Mesendoderm (in vitro differentiated cells): ENCODE measurements at regions not wholly inside any gene's neighbourhood (a gene's known extent, or its start where the extent isn't known, plus 50 kb on each side); places are given as distances from the start of the nearest gene placed in this dataset.
A peak's percentile ranks its signal among the peaks of the same experiment; 100 is the strongest.
"Not testable (repeated sequence)": the region's sequence is repeated elsewhere in the genome, so short reads cannot be mapped to it uniquely, and the experiment has no call there.

Source experiments
- DNase-seq: peaks from one replicate; pipeline ENCODE4 v3.0.0; 2013
- H2AK5ac ChIP-seq: 2 replicates; pipeline ENCODE4 v1.6.1; 2013; ENCODE audit warnings: low read length, inconsistent platforms
- H2BK120ac ChIP-seq: 2 replicates; pipeline ENCODE4 v1.6.1; 2013; ENCODE audit warnings: low read depth, mild to moderate bottlenecking, low read length, moderate library complexity, mixed read lengths
- H2BK15ac ChIP-seq: replicated peaks from 2 replicates; pipeline ENCODE4 v1.6.1; 2013; ENCODE audit warnings: low read depth, mild to moderate bottlenecking, moderate library complexity
- H2BK5ac ChIP-seq: 2 replicates; pipeline ENCODE4 v1.6.1; 2013; ENCODE audit warnings: low read length, inconsistent platforms
- H3K18ac ChIP-seq: 2 replicates; pipeline ENCODE4 v1.6.1; 2013; ENCODE audit warnings: mild to moderate bottlenecking, low read length, mixed read lengths
- H3K23ac ChIP-seq: one replicate; pipeline ENCODE4 v1.6.1; 2013; ENCODE audit warnings: low read length
- H3K27ac ChIP-seq: 2 replicates; pipeline ENCODE4 v1.5.1; 2013; ENCODE audit warnings: low read depth, mild to moderate bottlenecking, inconsistent platforms, low read length, moderate library complexity
- H3K27me3 ChIP-seq: 2 replicates; pipeline ENCODE4 v1.6.1; 2013; ENCODE audit warnings: low read length, control low read depth, mild to moderate bottlenecking, inconsistent platforms; ENCODE audit not compliant: insufficient read depth, poor library complexity
- H3K36me3 ChIP-seq: 2 replicates; pipeline ENCODE4 v1.6.1; 2013; ENCODE audit warnings: low read length, inconsistent platforms; ENCODE audit not compliant: control insufficient read depth, insufficient read depth
- H3K4ac ChIP-seq: one replicate; pipeline ENCODE4 v1.6.1; 2013; ENCODE audit warnings: low read depth, mild to moderate bottlenecking, low read length, moderate library complexity
- H3K4me1 ChIP-seq: 2 replicates; pipeline ENCODE4 v1.6.1; 2013; ENCODE audit warnings: low read depth, low read length, inconsistent platforms; ENCODE audit not compliant: control insufficient read depth
- H3K4me2 ChIP-seq: 2 replicates; pipeline ENCODE4 v1.6.1; 2013; ENCODE audit warnings: low read length
- H3K4me3 ChIP-seq: 2 replicates; pipeline ENCODE4 v1.5.1; 2013; ENCODE audit warnings: mild to moderate bottlenecking, low read length
- H3K56ac ChIP-seq: one replicate; pipeline ENCODE4 v1.6.1; 2013; ENCODE audit warnings: low read length
- H3K79me1 ChIP-seq: 2 replicates; pipeline ENCODE4 v1.6.1; 2013; ENCODE audit warnings: low read length, inconsistent platforms
- H3K79me2 ChIP-seq: 2 replicates; pipeline ENCODE4 v1.6.1; 2013; ENCODE audit warnings: mild to moderate bottlenecking, low read length; ENCODE audit not compliant: control insufficient read depth, insufficient read depth
- H3K9ac ChIP-seq: 2 replicates; pipeline ENCODE4 v1.6.1; 2013; ENCODE audit warnings: low read length, inconsistent platforms
- H4K5ac ChIP-seq: one replicate; pipeline ENCODE4 v1.6.1; 2013; ENCODE audit warnings: low read length
- H4K8ac ChIP-seq: one replicate; pipeline ENCODE4 v1.6.1; 2013; ENCODE audit warnings: low read depth, mild to moderate bottlenecking, control low read depth, low read length, moderate library complexity
- WGBS: extraction: QIAGEN DNeasy Blood & Tissue Kit; methylation state at CpG from one replicate; pipeline ENCODE4 v1.1.7; 2013; ENCODE audit warnings: low lambda C conversion rate, missing lambda C conversion rate; ENCODE audit not compliant: insufficient coverage; ENCODE audit errors: extremely low coverage; 5-methylcytosine and 5-hydroxymethylcytosine counted together

DNA sequence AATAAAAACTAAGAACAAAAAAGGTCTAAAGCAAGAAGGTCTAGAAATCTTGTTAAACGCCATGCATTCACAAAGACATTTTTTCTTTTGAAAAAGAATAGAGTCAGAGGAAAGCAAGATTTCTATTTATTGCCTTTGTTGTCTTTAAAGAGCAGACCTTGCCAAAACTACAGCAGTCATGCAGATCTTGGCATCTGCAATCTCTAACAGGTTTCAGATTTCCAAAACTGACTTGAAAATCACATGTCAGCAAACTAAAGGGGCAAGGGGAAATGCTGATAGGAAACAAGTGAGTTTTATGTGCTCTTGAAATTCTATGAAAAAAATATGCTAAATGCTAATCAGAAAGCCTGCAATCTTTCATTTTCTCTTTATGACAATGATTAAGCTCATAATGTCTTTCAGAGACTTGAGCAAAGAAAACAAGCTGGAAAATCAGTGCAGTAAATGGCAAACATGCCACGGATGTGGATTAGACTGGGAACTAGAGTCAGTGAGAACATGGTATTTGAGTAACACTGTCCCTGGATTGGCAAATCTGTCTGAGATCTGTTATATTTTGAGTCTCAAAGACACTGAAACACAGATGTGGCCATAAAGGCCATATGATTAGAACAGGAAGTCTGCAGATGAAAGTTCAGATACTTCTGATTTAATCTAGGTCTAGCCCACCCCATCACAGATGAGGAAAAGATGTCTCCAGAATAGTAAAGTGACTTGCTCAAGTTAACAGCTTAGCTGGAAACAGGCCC lies 361.4 kb upstream of the RPS23 start:
- Histone ChIP-seq H2AK5ac (no peak overlapping the region), H2BK120ac (no peak overlapping the region), H3K79me1 (no peaks in the 10 kb centered on the region), H2BK5ac (no peak overlapping the region), H3K79me2 (no peaks in the 10 kb centered on the region), H3K4me2 (no peak overlapping the region), H3K4me3 (no peak overlapping the region), H3K4me1 (no peaks in the 10 kb centered on the region), H3K27ac (no peak overlapping the region), H3K18ac (no peak overlapping the region), H3K56ac (no peak overlapping the region), H3K36me3 (no peaks in the 10 kb centered on the region), H4K8ac (no peak overlapping the region), H4K5ac (no peak overlapping the region), H2BK15ac (no peak overlapping the region), H3K9ac (no peak overlapping the region), H3K27me3 (no peaks in the 10 kb centered on the region), H3K4ac (no peak overlapping the region), H3K23ac (no peak overlapping the region)
- no CpG with 5 or more reads among the region's 2 CpGs for WGBS
- peak; percentile 42 for DNase-seq

DNA sequence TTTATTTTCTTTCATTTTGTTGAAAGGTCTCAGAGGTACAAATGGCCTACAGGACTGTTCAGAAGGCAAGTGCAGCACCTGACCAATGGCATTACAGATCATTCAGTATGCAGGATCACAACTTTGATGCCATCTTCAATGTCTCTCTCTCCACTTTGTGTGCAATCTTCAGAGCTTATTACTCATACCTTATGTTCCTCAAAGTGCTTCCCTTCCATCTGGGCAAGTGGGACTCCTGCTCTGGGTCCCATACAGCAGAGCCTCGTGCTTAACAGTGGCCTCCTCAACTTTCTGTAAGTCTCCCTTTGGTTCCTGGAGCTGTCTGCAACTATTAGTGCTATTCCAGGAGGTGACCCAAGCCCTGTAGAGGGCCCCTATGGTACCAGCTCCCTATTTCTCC lies 358.4 kb upstream of the RPS23 start:
- Histone ChIP-seq H3K36me3 (no peaks in the 10 kb centered on the region), H2BK120ac (no peak overlapping the region), H3K79me1 (no peaks in the 10 kb centered on the region), H3K4me1 (no peaks in the 10 kb centered on the region), H3K79me2 (no peaks in the 10 kb centered on the region), H2BK15ac (no peak overlapping the region), H2BK5ac (no peak overlapping the region), H3K4me2 (no peak overlapping the region), H3K18ac (no peak overlapping the region), H4K8ac (no peak overlapping the region), H3K4ac (no peak overlapping the region), H3K27ac (no peak overlapping the region), H3K9ac (no peak overlapping the region), H3K23ac (no peak overlapping the region), H2AK5ac (no peak overlapping the region), H4K5ac (no peak overlapping the region), H3K56ac (no peak overlapping the region), H3K27me3 (no peaks in the 10 kb centered on the region), H3K4me3 (no peak overlapping the region)
- no peak for DNase-seq
- WGBS, result no CpG with 5 or more reads among the region's 1 CpG

DNA sequence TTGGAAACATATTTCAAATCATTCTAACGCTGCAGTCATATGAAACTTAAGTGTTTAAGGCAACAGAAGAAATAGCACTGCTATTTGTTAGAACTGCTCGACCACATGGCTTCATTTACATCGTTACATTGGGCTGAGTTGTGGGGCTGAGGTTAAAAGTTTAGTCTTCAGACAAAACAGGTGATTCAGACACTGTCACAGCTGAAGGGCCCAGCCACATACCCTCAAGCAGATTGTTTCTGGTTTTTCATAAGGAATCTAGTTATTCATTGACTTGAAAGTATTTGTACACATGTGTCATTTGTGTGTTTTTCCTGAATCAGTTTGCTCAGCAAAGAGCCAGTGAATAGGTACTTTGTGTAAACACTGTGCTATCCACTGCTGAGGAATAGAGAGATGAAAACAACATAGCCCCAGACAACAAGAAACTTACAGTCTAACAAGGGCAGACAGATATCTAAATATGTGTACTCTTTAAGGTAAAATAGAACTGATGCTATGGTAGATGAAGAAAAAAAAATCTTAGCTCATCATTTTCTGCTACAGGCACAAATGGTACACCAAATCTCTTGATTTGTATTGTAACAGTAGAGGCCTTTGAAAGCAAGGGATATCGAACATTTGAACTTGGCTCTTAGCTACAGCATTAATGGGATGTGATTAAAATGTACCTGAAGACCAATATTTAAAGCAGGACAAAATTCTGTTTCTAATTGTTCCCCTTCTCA lies 357.6 kb upstream of the RPS23 start:
- Histone ChIP-seq H3K27ac (no peak overlapping the region), H4K5ac (no peak overlapping the region), H2AK5ac (no peak overlapping the region), H3K4me3 (no peak overlapping the region), H3K23ac (no peak overlapping the region), H3K9ac (no peak overlapping the region), H3K79me2 (no peaks in the 10 kb centered on the region), H2BK15ac (no peak overlapping the region), H2BK120ac (no peak overlapping the region), H3K27me3 (no peaks in the 10 kb centered on the region), H3K79me1 (no peaks in the 10 kb centered on the region), H3K4me1 (no peaks in the 10 kb centered on the region), H3K36me3 (no peaks in the 10 kb centered on the region), H4K8ac (no peak overlapping the region), H3K56ac (no peak overlapping the region), H3K4ac (no peak overlapping the region), H3K4me2 (no peak overlapping the region), H3K18ac (no peak overlapping the region), H2BK5ac (no peak overlapping the region)
- no peak for DNase-seq
- WGBS, result no CpG with 5 or more reads among the region's 4 CpGs

DNA sequence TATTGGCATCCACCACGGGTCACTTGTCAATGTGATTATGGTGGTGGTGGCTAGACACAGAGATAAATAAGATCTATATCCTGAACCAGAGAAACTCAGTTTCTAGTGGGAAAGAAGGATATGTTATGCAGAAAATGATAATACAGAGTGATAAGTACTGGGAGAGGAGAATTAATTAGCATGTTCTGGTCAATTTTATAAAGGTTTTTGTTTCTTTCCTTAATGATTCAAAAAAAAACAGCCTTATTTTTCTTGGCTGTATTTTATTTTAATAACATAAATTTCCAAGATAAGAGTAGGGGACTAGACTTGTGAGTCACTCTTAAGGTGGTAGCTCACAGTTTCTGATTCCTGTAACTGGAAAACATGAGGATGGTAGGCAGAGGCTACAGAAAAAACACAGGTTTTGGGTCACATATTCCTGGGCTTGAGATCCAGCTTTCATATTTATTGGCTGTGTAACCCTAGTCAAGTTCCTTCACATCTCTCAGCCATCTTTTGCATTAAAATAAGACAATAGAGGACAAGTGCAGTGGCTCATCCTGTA lies 350.3 kb upstream of the RPS23 start:
- Histone ChIP-seq H3K36me3 (no peaks in the 10 kb centered on the region), H2BK120ac (no peak overlapping the region), H2BK5ac (no peak overlapping the region), H3K27me3 (no peaks in the 10 kb centered on the region), H3K4me3 (no peak overlapping the region), H3K23ac (no peak overlapping the region), H3K4me1 (no peaks in the 10 kb centered on the region), H3K56ac (no peak overlapping the region), H3K9ac (no peak overlapping the region), H3K18ac (no peak overlapping the region), H2AK5ac (no peak overlapping the region), H4K8ac (no peak overlapping the region), H3K79me1 (no peaks in the 10 kb centered on the region), H3K4me2 (no peak overlapping the region), H3K79me2 (no peaks in the 10 kb centered on the region), H3K27ac (no peak overlapping the region), H4K5ac (no peak overlapping the region), H2BK15ac (no peak overlapping the region), H3K4ac (no peak overlapping the region)
- WGBS, result no CpG with 5 or more reads among the region's 1 CpG
- no peak for DNase-seq

DNA sequence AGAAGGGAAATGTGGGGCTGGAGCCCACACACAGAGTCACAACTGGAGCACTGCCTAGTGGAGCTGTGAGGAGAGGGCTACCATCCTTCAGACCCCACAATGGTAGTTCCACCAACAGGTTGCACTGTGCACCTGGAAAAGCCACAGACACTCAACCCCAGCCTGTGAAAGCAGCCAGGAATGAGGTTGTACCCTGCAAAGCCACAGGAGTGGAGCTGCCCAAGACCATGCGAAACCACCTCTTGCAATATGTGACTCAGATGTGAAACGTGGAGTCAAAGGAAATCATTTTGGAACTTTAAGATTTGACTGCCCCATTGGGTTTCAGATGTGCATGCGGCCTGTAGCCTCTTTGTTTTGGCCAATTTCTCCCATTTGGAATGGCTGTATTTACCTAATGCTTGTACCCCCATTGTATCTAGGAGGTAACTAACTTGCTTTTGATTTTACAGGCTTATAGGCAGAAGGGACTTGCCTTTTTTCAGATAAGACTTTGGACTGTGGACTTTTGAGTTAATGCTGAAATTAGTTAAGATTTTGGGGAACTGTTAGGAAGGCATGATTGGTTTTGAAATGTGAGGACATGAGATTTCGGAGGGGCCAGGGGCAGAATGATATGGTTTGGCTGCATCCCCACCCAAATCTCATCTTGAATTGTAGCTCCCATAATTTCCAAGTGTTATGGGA lies 348.9 kb upstream of the RPS23 start:
- WGBS, result no CpG with 5 or more reads among the region's 4 CpGs
- not testable (repeated sequence) for H3K27ac ChIP-seq

More for the DNA sequence above, 348.9 kb upstream of the RPS23 start:
- H3K36me3 ChIP-seq, H4K5ac ChIP-seq, H2BK15ac ChIP-seq, H3K79me1 ChIP-seq, H2AK5ac ChIP-seq, H3K56ac ChIP-seq, H3K4me1 ChIP-seq, H2BK5ac ChIP-seq, H3K4me3 ChIP-seq, H3K18ac ChIP-seq, H2BK120ac ChIP-seq, H4K8ac ChIP-seq, H3K27me3 ChIP-seq, H3K4ac ChIP-seq, H3K79me2 ChIP-seq, H3K4me2 ChIP-seq, DNase-seq, H3K23ac ChIP-seq, H3K9ac ChIP-seq: not testable (repeated sequence)
